DOHH2 (cell line): ENCODE measurements at regions not wholly inside any gene's neighbourhood (a gene's known extent, or its start where the extent isn't known, plus 50 kb on each side); places are given as distances from the start of the nearest gene placed in this dataset.

Experiments used
- H3F3A ChIP-seq: fragments of 200-600 bp; sonication (generic), shearing (Covaris generic); 2 replicates; pipeline ENCODE4 v1.6.0; 2016; ENCODE audit warnings: antibody characterized with exemption, mild to moderate bottlenecking; ENCODE audit not compliant: control insufficient read depth, insufficient read depth
- H3K27ac ChIP-seq: fragments of 200-600 bp; sonication (generic); 2 replicates; pipeline ENCODE4 v1.5.1; 2014; ENCODE audit warnings: low read depth, mild to moderate bottlenecking, low read length, moderate library complexity
- H3K27me3 ChIP-seq: fragments of 200-600 bp; sonication (generic); 2 replicates; pipeline ENCODE4 v1.6.1; 2014; ENCODE audit warnings: mild to moderate bottlenecking, low read length, mixed read lengths; ENCODE audit not compliant: control insufficient read depth
- H3K36me3 ChIP-seq: fragments of 200-600 bp; sonication (generic); 2 replicates; pipeline ENCODE4 v1.6.1; 2014; ENCODE audit warnings: mild to moderate bottlenecking, low read length, moderate library complexity, mixed read lengths; ENCODE audit not compliant: control insufficient read depth
- H3K4me1 ChIP-seq: fragments of 200-600 bp; sonication (generic); 2 replicates; pipeline ENCODE4 v1.6.1; 2014; ENCODE audit warnings: mild to moderate bottlenecking, low read length, mixed read lengths; ENCODE audit not compliant: control insufficient read depth
- H3K4me2 ChIP-seq: fragments of 200-600 bp; sonication (generic); 2 replicates; pipeline ENCODE4 v1.6.0; 2014; ENCODE audit warnings: mild to moderate bottlenecking, low read length, moderate library complexity
- H3K4me3 ChIP-seq: fragments of 200-600 bp; sonication (generic); 2 replicates; pipeline ENCODE4 v1.5.1; 2014; ENCODE audit warnings: mild to moderate bottlenecking, low read length, mixed read lengths
- H3K79me2 ChIP-seq: fragments of 200-600 bp; sonication (generic); 2 replicates; pipeline ENCODE4 v1.6.1; 2014; ENCODE audit warnings: mild to moderate bottlenecking, low read length, mixed read lengths; ENCODE audit not compliant: control insufficient read depth
- H3K9me2 ChIP-seq: fragments of 200-600 bp; sonication (generic); replicated peaks from 2 replicates; pipeline ENCODE4 v1.6.1; 2014; ENCODE audit warnings: mild to moderate bottlenecking, low read length, mixed read lengths; ENCODE audit not compliant: control insufficient read depth
- H3K9me3 ChIP-seq: fragments of 200-600 bp; sonication (generic); 2 replicates; pipeline ENCODE4 v1.6.1; 2014; ENCODE audit warnings: antibody characterized with exemption, low read length, mixed read lengths; ENCODE audit not compliant: control insufficient read depth, insufficient read depth
- H4K20me1 ChIP-seq: fragments of 200-600 bp; sonication (generic); 2 replicates; pipeline ENCODE4 v1.6.0; 2014; ENCODE audit warnings: low read depth, mild to moderate bottlenecking, antibody characterized with exemption, low read length, moderate library complexity; ENCODE audit not compliant: control insufficient read depth, insufficient read depth
- CTCF ChIP-seq: fragments of 200-600 bp; sonication (generic); IDR thresholded peaks from one replicate; pipeline ENCODE4 v1.5.1; 2014; ENCODE audit warnings: antibody characterized with exemption, mild to moderate bottlenecking, low read depth, low read length; ENCODE audit not compliant: poor library complexity, severe bottlenecking
- EZH2phosphoT487 ChIP-seq: fragments of 200-600 bp; sonication (generic); IDR thresholded peaks from 2 replicates; pipeline ENCODE4 v1.6.1; 2017; ENCODE audit warnings: borderline replicate concordance, mild to moderate bottlenecking, antibody characterized with exemption, low read length, moderate library complexity, mixed read lengths

GRCh38 chr10:117863771-117864170 is 183.0 kb downstream of the RAB11FIP2 start:
- H3K27me3 ChIP-seq = no peaks in the 10 kb centered on the region
- H3K79me2 ChIP-seq = no peaks in the 10 kb centered on the region
- no peaks in the 10 kb centered on the region for H3K4me1 ChIP-seq
- H3K27ac ChIP-seq = no peak overlapping the region
- H3K36me3 ChIP-seq = no peaks in the 10 kb centered on the region
- TF ChIP-seq CTCF (no peak), EZH2phosphoT487 (no peak)
- H3K9me2 ChIP-seq = no peaks in the 10 kb centered on the region
- no peak overlapping the region for H3K4me3 ChIP-seq
- no peaks in the 10 kb centered on the region for H3K9me3 ChIP-seq
- H3K4me2 ChIP-seq = no peak overlapping the region
- H3F3A ChIP-seq = no peaks in the 10 kb centered on the region
- no peaks in the 10 kb centered on the region for H4K20me1 ChIP-seq

GRCh38 chr10:117865945-117866344 is 180.8 kb downstream of the RAB11FIP2 start:
- TF ChIP-seq CTCF (no peak), EZH2phosphoT487 (no peak)
- Histone ChIP-seq H3K36me3 (no peaks in the 10 kb centered on the region), H3F3A (no peaks in the 10 kb centered on the region), H4K20me1 (no peaks in the 10 kb centered on the region), H3K4me2 (no peak overlapping the region), H3K27me3 (no peaks in the 10 kb centered on the region), H3K4me1 (no peaks in the 10 kb centered on the region), H3K27ac (no peak overlapping the region), H3K9me2 (no peaks in the 10 kb centered on the region), H3K79me2 (no peaks in the 10 kb centered on the region), H3K4me3 (no peak overlapping the region), H3K9me3 (no peaks in the 10 kb centered on the region)

DNA sequence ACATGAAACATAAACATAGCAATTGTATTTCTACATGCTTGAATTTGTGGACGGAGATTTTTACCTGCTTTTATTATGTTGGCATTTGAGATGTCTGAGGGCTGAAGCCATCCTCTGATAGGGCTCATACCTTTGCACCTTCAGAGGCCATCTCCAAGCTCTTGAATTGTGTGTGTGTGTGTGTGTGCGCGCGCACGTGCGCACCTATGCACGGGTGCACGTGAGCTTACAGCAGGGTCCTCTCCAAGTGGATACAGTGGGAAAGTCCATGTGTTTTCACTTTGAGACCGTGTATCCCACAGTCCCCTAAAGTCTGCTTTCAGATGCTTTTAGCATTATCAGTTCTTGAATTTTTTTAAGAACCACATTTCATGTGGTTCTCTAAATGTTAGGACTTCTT is 178.6 kb downstream of the RAB11FIP2 start:
- Histone ChIP-seq H3K4me2 (no peak overlapping the region), H3F3A (no peaks in the 10 kb centered on the region), H3K9me3 (no peaks in the 10 kb centered on the region), H3K79me2 (no peaks in the 10 kb centered on the region), H3K9me2 (no peaks in the 10 kb centered on the region), H3K4me3 (no peak overlapping the region), H3K36me3 (no peaks in the 10 kb centered on the region), H3K27me3 (no peaks in the 10 kb centered on the region), H3K4me1 (no peaks in the 10 kb centered on the region), H3K27ac (no peak overlapping the region), H4K20me1 (no peaks in the 10 kb centered on the region)
- TF ChIP-seq CTCF (no peak), EZH2phosphoT487 (no peak)

DNA sequence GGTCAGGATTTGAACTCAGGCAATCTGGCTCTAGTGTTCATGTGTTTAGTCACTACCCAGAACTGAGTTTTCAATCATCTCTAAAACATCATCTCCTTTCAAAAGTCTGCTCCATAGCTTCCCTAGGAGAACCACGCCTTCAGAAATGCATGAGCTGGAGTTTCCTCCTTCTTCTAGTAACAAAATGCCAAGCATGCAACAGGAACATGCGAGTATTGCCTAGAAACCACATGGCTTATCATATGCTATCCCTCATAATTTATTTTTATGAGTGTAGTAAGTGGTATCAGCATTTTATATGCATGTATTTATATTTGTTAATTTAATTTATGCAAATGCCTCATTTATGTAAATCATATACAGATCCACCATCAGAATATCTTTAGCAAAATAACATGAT is 170.9 kb downstream of the RAB11FIP2 start:
- H3K27me3 ChIP-seq = no peaks in the 10 kb centered on the region
- no peaks in the 10 kb centered on the region for H3F3A ChIP-seq
- H3K79me2 ChIP-seq = no peaks in the 10 kb centered on the region
- no peaks in the 10 kb centered on the region for H4K20me1 ChIP-seq
- H3K9me3 ChIP-seq = no peaks in the 10 kb centered on the region
- H3K27ac ChIP-seq = no peak overlapping the region
- H3K4me2 ChIP-seq = no peak overlapping the region
- H3K9me2 ChIP-seq = no peaks in the 10 kb centered on the region
- H3K36me3 ChIP-seq = no peaks in the 10 kb centered on the region
- H3K4me3 ChIP-seq = no peak overlapping the region
- H3K4me1 ChIP-seq = no peaks in the 10 kb centered on the region
- no peak for TF ChIP-seq CTCF
- TF ChIP-seq EZH2phosphoT487 = no peak
